GM19043 (cell line): ENCODE measurements at regions not wholly inside any gene's neighbourhood (a gene's known extent, or its start where the extent isn't known, plus 50 kb on each side); places are given as distances from the start of the nearest gene placed in this dataset.
"Not testable (repeated sequence)": the region's sequence is repeated elsewhere in the genome, so short reads cannot be mapped to it uniquely, and the experiment has no call there.

Source experiments
- ATAC-seq: cut with Tn5 transposase; IDR thresholded peaks from one replicate; pipeline ENCODE4 v1.9.1; 2021; ENCODE audit warnings: low read depth; ENCODE audit not compliant: unreplicated experiment

DNA sequence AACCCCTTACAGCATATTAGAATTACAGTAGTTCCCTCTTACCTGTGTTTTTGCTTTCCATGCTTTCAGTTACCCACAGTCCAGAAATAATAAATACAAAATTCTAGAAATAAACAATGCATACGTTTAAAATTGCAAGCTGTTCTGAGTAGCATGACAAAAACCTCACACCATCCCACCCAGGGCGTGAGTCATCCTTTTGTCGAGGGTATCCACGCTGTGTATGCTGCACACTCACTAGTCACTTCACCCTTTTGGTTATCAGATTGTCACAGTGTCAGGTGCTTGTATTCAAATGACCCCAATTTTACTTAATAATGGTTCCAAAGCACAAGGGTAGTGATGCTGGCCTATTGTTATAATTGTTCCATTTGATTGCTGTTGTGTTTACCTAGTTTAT lies 72.5 kb upstream of the P3H2 start:
- no peak for ATAC-seq

DNA sequence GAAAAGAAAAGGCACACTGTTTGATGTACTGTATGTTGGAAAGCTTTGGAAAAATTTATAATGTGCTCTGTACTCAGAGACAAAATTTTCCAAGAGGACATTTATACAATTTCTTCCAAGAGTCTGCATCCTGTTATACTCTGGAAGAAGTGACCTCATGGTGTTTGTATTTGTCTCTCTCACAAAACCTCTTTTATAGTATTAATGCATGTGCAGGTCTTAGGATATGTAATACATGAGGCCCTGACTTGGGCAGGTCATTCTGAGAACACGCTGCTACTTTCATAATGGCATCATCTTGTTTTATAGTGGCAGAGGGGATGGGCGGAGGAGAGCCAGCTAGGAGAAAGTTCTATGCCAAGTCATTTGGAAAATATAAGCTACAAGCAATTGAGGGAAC lies 72.0 kb upstream of the P3H2 start:
- no peak for ATAC-seq

- no peak for ATAC-seq
Observed at GRCh38 chr3:190192087-190192486, 71.4 kb upstream of the P3H2 start.

- no peak for ATAC-seq
Observed at GRCh38 chr3:190188197-190188596, 67.5 kb upstream of the P3H2 start.

GRCh38 chr3:190183121-190183520 lies 62.4 kb upstream of the P3H2 start:
- no peak for ATAC-seq

GRCh38 chr3:190182418-190183043 lies 61.8 kb upstream of the P3H2 start:
- no peak for ATAC-seq

- ATAC-seq = no peak
Observed at GRCh38 chr3:190180268-190180667, 59.6 kb upstream of the P3H2 start.

DNA sequence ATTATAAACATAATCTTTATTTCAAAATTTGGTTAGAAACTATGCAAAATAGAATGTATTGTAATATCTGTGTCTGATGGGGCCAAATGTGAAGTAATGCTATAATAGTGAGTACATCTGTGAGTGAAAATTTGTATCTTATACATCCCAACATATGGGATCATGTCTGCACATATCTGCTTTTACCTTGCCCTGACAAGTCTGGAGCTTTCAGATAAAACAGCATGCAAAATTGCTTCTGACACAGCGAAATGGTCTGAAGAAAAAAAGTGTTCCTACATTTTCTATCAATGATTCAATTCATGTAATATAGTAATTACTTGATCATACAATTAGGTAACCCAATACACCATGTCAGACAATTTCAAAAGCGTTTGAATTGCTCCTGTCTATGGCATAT lies 58.1 kb upstream of the P3H2 start:
- no peak for ATAC-seq

DNA sequence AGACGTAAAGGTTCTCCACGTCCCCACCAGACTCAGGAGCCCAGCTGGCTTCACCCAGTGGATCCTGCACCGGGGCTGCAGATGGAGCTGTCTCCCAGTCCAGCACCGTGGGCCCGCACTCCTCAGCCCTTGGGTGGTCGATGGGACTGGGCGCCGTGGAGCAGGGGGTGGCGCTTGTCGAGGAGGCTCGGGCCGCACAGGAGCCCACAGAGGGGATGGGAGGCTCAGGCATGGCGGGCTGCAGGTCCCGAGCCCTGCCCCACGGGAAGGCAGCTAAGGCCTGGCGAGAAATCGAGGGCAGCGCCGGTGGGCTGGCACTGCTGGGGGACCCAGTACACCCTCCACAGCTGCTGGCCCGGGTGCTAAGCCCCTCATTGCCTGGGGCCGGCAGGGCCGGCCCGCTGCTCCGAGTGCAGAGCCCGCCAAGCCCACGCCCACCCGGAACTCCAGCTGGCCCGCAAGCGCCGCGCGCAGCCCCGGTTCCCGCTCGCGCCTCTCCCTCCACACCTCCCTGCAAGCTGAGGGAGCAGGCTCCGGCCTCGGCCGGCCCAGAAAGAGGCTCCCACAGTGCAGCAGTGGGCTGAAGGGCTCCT lies 56.3 kb upstream of the P3H2 start:
- ATAC-seq = not testable (repeated sequence)

GRCh38 chr3:190176106-190176505 lies 55.4 kb upstream of the P3H2 start:
- not testable (repeated sequence) for ATAC-seq

- no peak for ATAC-seq
Observed at GRCh38 chr3:190175490-190175889, 54.8 kb upstream of the P3H2 start.

DNA sequence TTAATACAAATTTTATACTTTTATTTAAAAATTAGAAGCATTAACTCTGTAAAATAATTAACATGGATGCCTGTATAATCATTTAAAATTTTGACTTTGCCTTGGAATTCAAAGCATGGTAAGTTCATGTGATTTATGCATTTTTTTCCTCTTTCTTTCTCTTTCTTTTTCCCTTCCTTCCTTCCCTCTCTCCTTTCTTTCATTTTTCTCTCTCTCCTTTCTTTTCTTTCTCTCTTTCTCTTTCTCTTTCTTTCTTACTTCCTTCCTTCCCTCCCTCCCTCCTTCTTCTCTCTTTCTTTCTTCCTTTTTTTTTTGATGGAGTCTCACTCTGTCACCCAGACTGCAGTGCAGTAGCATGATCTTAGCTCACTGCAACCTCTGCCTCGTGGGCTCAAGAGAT lies 53.8 kb upstream of the P3H2 start:
- no peak for ATAC-seq

DNA sequence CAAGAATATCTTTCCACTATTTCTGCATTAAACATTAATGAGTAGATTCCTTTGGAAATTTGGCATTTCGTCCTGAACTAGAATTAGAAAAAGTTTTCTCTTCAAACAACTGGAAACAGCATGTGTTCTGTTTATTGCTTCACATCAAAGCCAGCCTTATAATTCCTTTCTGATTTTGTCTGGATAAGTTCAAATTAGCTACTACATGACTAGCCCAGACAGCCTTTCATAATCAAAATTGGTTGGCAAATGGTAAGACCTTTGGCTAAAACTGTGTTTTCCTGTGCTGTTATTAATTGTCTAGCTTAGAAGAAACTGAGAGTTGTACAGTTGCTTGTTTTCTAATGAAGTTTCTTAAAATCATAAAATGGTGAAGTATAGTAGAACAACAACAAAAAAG lies 52.7 kb upstream of the P3H2 start:
- ATAC-seq = no peak

DNA sequence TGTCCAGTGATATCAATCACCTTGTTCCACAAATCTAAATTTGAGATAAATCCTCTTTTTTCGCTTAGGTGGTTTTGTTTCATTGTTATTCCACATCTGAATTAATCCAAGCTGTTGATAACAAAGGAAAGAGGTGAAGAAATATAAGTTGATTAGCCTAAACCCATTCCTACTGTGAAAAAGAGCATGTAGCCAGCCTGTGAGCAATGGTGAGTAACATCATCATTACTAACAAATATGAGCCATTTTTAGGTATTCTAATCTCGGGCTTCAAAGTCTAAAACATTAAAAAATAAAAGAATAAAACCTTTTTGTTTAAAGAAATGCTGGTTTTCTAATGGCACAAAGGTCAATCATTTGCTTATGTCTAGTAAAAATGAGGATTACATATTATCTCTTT lies 52.1 kb upstream of the P3H2 start:
- ATAC-seq = no peak
